ENCODE measurements at regions not wholly inside any gene's neighbourhood (a gene's known extent, or its start where the extent isn't known, plus 50 kb on each side); places are given as distances from the start of the nearest gene placed in this dataset.

DNA sequence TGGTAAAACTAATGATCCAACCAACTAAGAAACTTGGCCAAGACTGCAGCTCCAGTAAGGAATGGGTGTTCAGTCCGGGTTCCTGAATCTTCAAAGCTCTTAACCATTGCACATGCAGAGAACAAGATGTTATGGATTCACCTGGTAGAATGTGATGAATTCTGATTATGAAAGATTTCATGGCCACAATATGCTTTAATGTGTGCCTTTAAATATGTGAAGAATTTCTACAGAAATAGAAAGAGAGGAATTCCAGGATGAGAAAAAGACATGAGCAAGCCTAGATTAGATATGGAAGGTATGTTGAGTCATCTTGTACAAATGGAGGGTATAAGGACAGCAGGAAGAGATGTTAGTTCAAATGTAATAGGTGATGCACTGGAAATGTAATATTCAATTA is 472.2 kb upstream of the TENM3 start:
- TF ChIP-seq, protein P1, sequence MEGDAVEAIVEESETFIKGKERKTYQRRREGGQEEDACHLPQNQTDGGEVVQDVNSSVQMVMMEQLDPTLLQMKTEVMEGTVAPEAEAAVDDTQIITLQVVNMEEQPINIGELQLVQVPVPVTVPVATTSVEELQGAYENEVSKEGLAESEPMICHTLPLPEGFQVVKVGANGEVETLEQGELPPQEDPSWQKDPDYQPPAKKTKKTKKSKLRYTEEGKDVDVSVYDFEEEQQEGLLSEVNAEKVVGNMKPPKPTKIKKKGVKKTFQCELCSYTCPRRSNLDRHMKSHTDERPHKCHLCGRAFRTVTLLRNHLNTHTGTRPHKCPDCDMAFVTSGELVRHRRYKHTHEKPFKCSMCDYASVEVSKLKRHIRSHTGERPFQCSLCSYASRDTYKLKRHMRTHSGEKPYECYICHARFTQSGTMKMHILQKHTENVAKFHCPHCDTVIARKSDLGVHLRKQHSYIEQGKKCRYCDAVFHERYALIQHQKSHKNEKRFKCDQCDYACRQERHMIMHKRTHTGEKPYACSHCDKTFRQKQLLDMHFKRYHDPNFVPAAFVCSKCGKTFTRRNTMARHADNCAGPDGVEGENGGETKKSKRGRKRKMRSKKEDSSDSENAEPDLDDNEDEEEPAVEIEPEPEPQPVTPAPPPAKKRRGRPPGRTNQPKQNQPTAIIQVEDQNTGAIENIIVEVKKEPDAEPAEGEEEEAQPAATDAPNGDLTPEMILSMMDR (IDR thresholded peaks at IDR 0.05; ENCODE audit: borderline replicate concordance, extremely low read depth, low read length, poor library complexity, severe bottlenecking), result no peak
- TF ChIP-seq EZH2 (IDR thresholded peaks at IDR 0.05; ENCODE audit: borderline replicate concordance, low read depth, low read length, severe bottlenecking), result no peak
